SK-N-SH treated with all-trans-retinoic acid at 6 μM for 48 hours (cell line): ENCODE measurements at regions not wholly inside any gene's neighbourhood (a gene's known extent, or its start where the extent isn't known, plus 50 kb on each side); places are given as distances from the start of the nearest gene placed in this dataset.
"Not testable (repeated sequence)": the region's sequence is repeated elsewhere in the genome, so short reads cannot be mapped to it uniquely, and the experiment has no call there.

Source experiments
- ATAC-seq: fragments of 200-7000 bp; cut with Tn5 transposase; 3 replicates; pipeline ENCODE4 v1.9.1; 2020; ENCODE audit warnings: mild to moderate bottlenecking, moderate library complexity
- ARNTL ChIP-seq: fragments of 450-650 bp; formaldehyde crosslinking; IDR thresholded peaks from 2 replicates; pipeline ENCODE4 v1.5.0; 2020; ENCODE audit warnings: low read depth, mild to moderate bottlenecking, moderate library complexity, borderline replicate concordance
- BACH2 ChIP-seq: fragments of 250-450 bp; sonication (Bioruptor Pico); IDR thresholded peaks from 2 replicates; pipeline ENCODE4 v1.9.0; 2021; ENCODE audit warnings: mild to moderate bottlenecking, borderline replicate concordance
- CREB5 ChIP-seq: fragments of 250-450 bp; sonication (Bioruptor Pico); IDR thresholded peaks from 2 replicates; pipeline ENCODE4 v1.5.1; 2020; ENCODE audit warnings: low read depth, mild to moderate bottlenecking, moderate library complexity
- CSDC2 ChIP-seq: fragments of 250-450 bp; sonication (Bioruptor Pico); IDR thresholded peaks from 2 replicates; pipeline ENCODE4 v1.5.0; 2020; ENCODE audit warnings: mild to moderate bottlenecking, moderate library complexity
- CSRNP3 ChIP-seq: fragments of 250-450 bp; sonication (Bioruptor Pico); IDR thresholded peaks from 2 replicates; pipeline ENCODE4 v1.5.1; 2021; ENCODE audit warnings: mild to moderate bottlenecking, moderate library complexity
- ESRRG ChIP-seq: fragments of 250-450 bp; sonication (Bioruptor Pico); IDR thresholded peaks from 2 replicates; pipeline ENCODE4 v1.6.1; 2021; ENCODE audit warnings: mild to moderate bottlenecking
- GLIS3 ChIP-seq: fragments of 250-450 bp; sonication (Bioruptor Pico); IDR thresholded peaks from 2 replicates; pipeline ENCODE4 v1.5.0; 2020; ENCODE audit warnings: mild to moderate bottlenecking, moderate library complexity
- OSR1 ChIP-seq: fragments of 250-450 bp; sonication (Bioruptor Pico); IDR thresholded peaks from 2 replicates; pipeline ENCODE4 v1.8.0; 2022; ENCODE audit warnings: moderate library complexity, mild to moderate bottlenecking, inconsistent platforms
- PATZ1 ChIP-seq: fragments of 250-450 bp; sonication (Bioruptor Pico); IDR thresholded peaks from 2 replicates; pipeline ENCODE4 v1.8.0; 2020; ENCODE audit warnings: mild to moderate bottlenecking, moderate library complexity, borderline replicate concordance
- POU6F1 ChIP-seq: fragments of 250-450 bp; sonication (Bioruptor Pico); IDR thresholded peaks from 2 replicates; pipeline ENCODE4 v1.8.0; 2021; ENCODE audit warnings: low read depth, mild to moderate bottlenecking, moderate library complexity, borderline replicate concordance
- PPARA ChIP-seq: fragments of 250-450 bp; sonication (Bioruptor Pico); IDR thresholded peaks from 2 replicates; pipeline ENCODE4 v1.5.0; 2020; ENCODE audit warnings: mild to moderate bottlenecking, borderline replicate concordance
- RARB ChIP-seq: fragments of 250-450 bp; sonication (Bioruptor Pico); IDR thresholded peaks from 2 replicates; pipeline ENCODE4 v1.8.0; 2021; ENCODE audit warnings: mild to moderate bottlenecking, moderate library complexity
- SNAI2 ChIP-seq: fragments of 250-450 bp; sonication (Bioruptor Pico); IDR thresholded peaks from 2 replicates; pipeline ENCODE4 v1.5.0; 2020; ENCODE audit warnings: mild to moderate bottlenecking, moderate library complexity
- TCF4 ChIP-seq: fragments of 250-450 bp; sonication (Bioruptor Pico); IDR thresholded peaks from 2 replicates; pipeline ENCODE4 v1.8.0; 2021; ENCODE audit warnings: mild to moderate bottlenecking, moderate library complexity, borderline replicate concordance
- TOX ChIP-seq: fragments of 250-450 bp; sonication (Bioruptor Pico); IDR thresholded peaks from 2 replicates; pipeline ENCODE4 v1.8.0; 2021; ENCODE audit warnings: mild to moderate bottlenecking, moderate library complexity, borderline replicate concordance
- TSHZ2 ChIP-seq: fragments of 250-450 bp; sonication (Bioruptor Pico); IDR thresholded peaks from 2 replicates; pipeline ENCODE4 v1.5.0; 2020; ENCODE audit warnings: mild to moderate bottlenecking, moderate library complexity
- ZC3H10 ChIP-seq: fragments of 250-450 bp; sonication (Bioruptor Pico); IDR thresholded peaks from 2 replicates; pipeline ENCODE4 v1.5.1; 2021; ENCODE audit warnings: mild to moderate bottlenecking, moderate library complexity
- ZFP3 ChIP-seq: fragments of 250-450 bp; sonication (Bioruptor Pico); IDR thresholded peaks from 2 replicates; pipeline ENCODE4 v1.5.0; 2020; ENCODE audit warnings: mild to moderate bottlenecking, moderate library complexity
- ZFP30 ChIP-seq: fragments of 450-650 bp; formaldehyde crosslinking; IDR thresholded peaks from 2 replicates; pipeline ENCODE4 v1.5.0; 2022; ENCODE audit warnings: mild to moderate bottlenecking, moderate library complexity
- ZNF565 ChIP-seq: fragments of 450-650 bp; formaldehyde crosslinking; conservative IDR thresholded peaks from 2 replicates; pipeline ENCODE4 v1.5.0; 2020; ENCODE audit warnings: low read depth, mild to moderate bottlenecking, moderate library complexity
- ZNF70 ChIP-seq: fragments of 450-650 bp; formaldehyde crosslinking; IDR thresholded peaks from 2 replicates; pipeline ENCODE4 v1.5.0; 2020; ENCODE audit warnings: mild to moderate bottlenecking, moderate library complexity
- ZNF8 ChIP-seq: fragments of 450-650 bp; formaldehyde crosslinking; IDR thresholded peaks from 2 replicates; pipeline ENCODE4 v1.5.0; 2020; ENCODE audit warnings: mild to moderate bottlenecking, moderate library complexity

GRCh38 chrX:445727-446126 lies 59.0 kb upstream of the PPP2R3B start:
- TF ChIP-seq ZFP3, result no peak
- no peak for TF ChIP-seq ZNF565 (CRISPR knock-in tag)
- no peak for TF ChIP-seq CREB5 (CRISPR knock-in tag)
- no peak for TF ChIP-seq TCF4 (CRISPR knock-in tag)
- TF ChIP-seq ZC3H10 (CRISPR knock-in tag), result no peak
- TF ChIP-seq ZNF70 (CRISPR knock-in tag), result no peak
- no peak for TF ChIP-seq ZNF8 (CRISPR knock-in tag)
- no peak for ATAC-seq

GRCh38 chrX:446245-446644 lies 59.5 kb upstream of the PPP2R3B start:
- TF ChIP-seq RARB (CRISPR knock-in tag) (no peak), POU6F1 (CRISPR knock-in tag) (no peak), TOX (CRISPR knock-in tag) (no peak), BACH2 (no peak), ZNF70 (CRISPR knock-in tag) (no peak), ZNF8 (CRISPR knock-in tag) (no peak), CSDC2 (CRISPR knock-in tag) (no peak), TSHZ2 (CRISPR knock-in tag) (no peak), ARNTL (CRISPR knock-in tag) (no peak), ZFP3 (no peak), SNAI2 (CRISPR knock-in tag) (no peak), GLIS3 (CRISPR knock-in tag) (no peak), PPARA (CRISPR knock-in tag) (no peak)
- ATAC-seq, result no peak

GRCh38 chrX:447052-447451 lies 60.3 kb upstream of the PPP2R3B start:
- ATAC-seq, result no peak
- TF ChIP-seq ZFP3 (no peak), POU6F1 (CRISPR knock-in tag) (no peak), RARB (CRISPR knock-in tag) (no peak), ARNTL (CRISPR knock-in tag) (no peak), ZC3H10 (CRISPR knock-in tag) (no peak), BACH2 (no peak), TOX (CRISPR knock-in tag) (no peak), CSDC2 (CRISPR knock-in tag) (no peak), OSR1 (no peak), ZNF70 (CRISPR knock-in tag) (no peak), ZNF565 (CRISPR knock-in tag) (no peak), PATZ1 (no peak), GLIS3 (CRISPR knock-in tag) (no peak), PPARA (CRISPR knock-in tag) (no peak), CSRNP3 (no peak), ZFP30 (CRISPR knock-in tag) (no peak), ESRRG (CRISPR knock-in tag) (no peak)
- TF ChIP-seq, all 23 proteins: peak for 0

- ATAC-seq, result not testable (repeated sequence)
These were observed 65.0 kb upstream of the PPP2R3B start for GRCh38 chrX:451750-452149.
